HG02981 (cell line): ENCODE measurements at regions not wholly inside any gene's neighbourhood (a gene's known extent, or its start where the extent isn't known, plus 50 kb on each side); places are given as distances from the start of the nearest gene placed in this dataset.
"Not testable (repeated sequence)": the region's sequence is repeated elsewhere in the genome, so short reads cannot be mapped to it uniquely, and the experiment has no call there.

Experiments
- ATAC-seq: cut with Tn5 transposase; IDR thresholded peaks from one replicate; pipeline ENCODE4 v1.9.1; 2021; ENCODE audit warnings: mild to moderate bottlenecking, moderate library complexity; ENCODE audit not compliant: unreplicated experiment

- ATAC-seq: not testable (repeated sequence)
Measured at GRCh38 chr6:86872810-86873209, 64.5 kb upstream of the HTR1E start.

GRCh38 chr6:86871681-86872080 is 65.6 kb upstream of the HTR1E start:
- no peak for ATAC-seq

- no peak for ATAC-seq
Measured at GRCh38 chr6:86869500-86869899, 67.8 kb upstream of the HTR1E start.

GRCh38 chr6:86859513-86859912 is 77.8 kb upstream of the HTR1E start:
- no peak for ATAC-seq

GRCh38 chr6:86858970-86859369 is 78.4 kb upstream of the HTR1E start:
- ATAC-seq: no peak

- ATAC-seq: no peak
Measured at GRCh38 chr6:86857783-86858182, 79.5 kb upstream of the HTR1E start.

GRCh38 chr6:86856937-86857563 is 80.3 kb upstream of the HTR1E start:
- ATAC-seq: peak; percentile 74

GRCh38 chr6:86856379-86856778 is 80.9 kb upstream of the HTR1E start:
- no peak for ATAC-seq

- ATAC-seq: no peak
Measured at GRCh38 chr6:86848986-86849385, 88.3 kb upstream of the HTR1E start.

- ATAC-seq: no peak
Measured at GRCh38 chr6:86832686-86833085, 104.6 kb upstream of the HTR1E start.

- ATAC-seq: no peak
Measured at GRCh38 chr6:86825436-86825835, 111.9 kb upstream of the HTR1E start.

- ATAC-seq: no peak
Measured at GRCh38 chr6:86822747-86823146, 114.6 kb upstream of the HTR1E start.

- peak; percentile 43 for ATAC-seq
Measured at GRCh38 chr6:86820750-86821149, 116.6 kb upstream of the HTR1E start.

- ATAC-seq: no peak
Measured at GRCh38 chr6:86793649-86794048, 143.7 kb upstream of the HTR1E start.

- no peak for ATAC-seq
Measured at GRCh38 chr6:86791476-86791875, 145.9 kb upstream of the HTR1E start.

GRCh38 chr6:86789779-86790411 is 147.4 kb upstream of the HTR1E start:
- no peak for ATAC-seq

GRCh38 chr6:86782328-86782727 is 155.0 kb upstream of the HTR1E start:
- no peak for ATAC-seq

- no peak for ATAC-seq
Measured at GRCh38 chr6:86780923-86781322, 156.4 kb upstream of the HTR1E start.

- ATAC-seq: peak; percentile 47
Measured at GRCh38 chr6:86775893-86776292, 161.4 kb upstream of the HTR1E start.

GRCh38 chr6:86765211-86765610 is 172.1 kb upstream of the HTR1E start:
- no peak for ATAC-seq

- ATAC-seq: not testable (repeated sequence)
Measured at GRCh38 chr6:86759953-86760352, 177.4 kb upstream of the HTR1E start.

GRCh38 chr6:86756640-86757229 is 180.6 kb upstream of the HTR1E start:
- ATAC-seq: no peak
